ENCODE measurements at regions not wholly inside any gene's neighbourhood (a gene's known extent, or its start where the extent isn't known, plus 50 kb on each side); places are given as distances from the start of the nearest gene placed in this dataset.

GRCh38 chr17:33498069-33498468 lies 205.0 kb upstream of the ASIC2 start:
- H3K27me3 ChIP-seq (ENCODE audit: control insufficient read depth, insufficient read depth, low read length), result no peaks in the 10 kb centered on the region
- H3K4me1 ChIP-seq (ENCODE audit: control insufficient read depth, insufficient read depth, low read length), result no peaks in the 10 kb centered on the region
- WGBS, 2 experiments (ENCODE audit: extremely low coverage in 2 of 2, insufficient read length in 1 of 2), result 21% methylated on average over 5 of the region's 6 CpGs; no CpG with 5 or more reads in 1 of the 2 experiments
- no peak overlapping the region for H4K8ac ChIP-seq (ENCODE audit: low read depth in 2 of 2, low read length in 2 of 2)
- DNase-seq, result no peak
- H2BK5ac ChIP-seq (ENCODE audit: low read depth, low read length, poor library complexity, severe bottlenecking), result no peak overlapping the region
- H4K5ac ChIP-seq (ENCODE audit: low read depth, low read length), result no peak overlapping the region
- H3K9me1 ChIP-seq (ENCODE audit: insufficient read depth, low read length), result no peaks in the 10 kb centered on the region
- H3K9ac ChIP-seq (ENCODE audit: low read depth, low read length), result no peak overlapping the region
- H2BK15ac ChIP-seq (ENCODE audit: low read depth, low read length), result no peak overlapping the region
- no peak overlapping the region for H3K27ac ChIP-seq (ENCODE audit: insufficient read depth, low read length)
- H3K4ac ChIP-seq (ENCODE audit: low read depth, low read length), result no peak overlapping the region
- no peaks in the 10 kb centered on the region for H3K79me1 ChIP-seq (ENCODE audit: low read depth in 1 of 2, low read length in 2 of 2)
- no peak overlapping the region for H3K56ac ChIP-seq (ENCODE audit: extremely low read depth, insufficient read depth, low read length)
- POLR2A ChIA-PET (ENCODE audit: unreplicated experiment), result no interaction called here
- H2AK5ac ChIP-seq (ENCODE audit: low read depth, low read length), result no peak overlapping the region
- H2BK20ac ChIP-seq (ENCODE audit: low read depth, low read length), result no peak overlapping the region
- BruUV-seq (replicated peaks), result no TSS peak
- in situ Hi-C loops (cut with MboI; ENCODE audit: low sequenced_read_pairs), result no loop called here
- no peak overlapping the region for H2BK120ac ChIP-seq (ENCODE audit: low read depth, low read length)
- no peak overlapping the region for H2AK9ac ChIP-seq (replicated peaks; ENCODE audit: low read depth, low read length, poor library complexity)
- no peak overlapping the region for H3K18ac ChIP-seq (ENCODE audit: low read depth, low read length)
- dilution Hi-C loops (cut with HindIII; ENCODE audit: low sequenced_read_pairs, unreplicated experiment), result no loop called here
- CTCF ChIA-PET, result no interaction called here
- H4K91ac ChIP-seq (ENCODE audit: insufficient read depth, low read depth, low read length), result no peak overlapping the region
- TF ChIP-seq RAD21 (IDR thresholded peaks at IDR 0.05; ENCODE audit: low read length) (no peak), NFE2L2 (IDR thresholded peaks at IDR 0.05; ENCODE audit: low read depth, low read length) (no peak), CEBPB (IDR thresholded peaks at IDR 0.05; ENCODE audit: low read depth, low read length) (0 out of 2 replicates have a peak, but pooled peaks have one; percentile 9)
- TF ChIP-seq, protein P1, sequence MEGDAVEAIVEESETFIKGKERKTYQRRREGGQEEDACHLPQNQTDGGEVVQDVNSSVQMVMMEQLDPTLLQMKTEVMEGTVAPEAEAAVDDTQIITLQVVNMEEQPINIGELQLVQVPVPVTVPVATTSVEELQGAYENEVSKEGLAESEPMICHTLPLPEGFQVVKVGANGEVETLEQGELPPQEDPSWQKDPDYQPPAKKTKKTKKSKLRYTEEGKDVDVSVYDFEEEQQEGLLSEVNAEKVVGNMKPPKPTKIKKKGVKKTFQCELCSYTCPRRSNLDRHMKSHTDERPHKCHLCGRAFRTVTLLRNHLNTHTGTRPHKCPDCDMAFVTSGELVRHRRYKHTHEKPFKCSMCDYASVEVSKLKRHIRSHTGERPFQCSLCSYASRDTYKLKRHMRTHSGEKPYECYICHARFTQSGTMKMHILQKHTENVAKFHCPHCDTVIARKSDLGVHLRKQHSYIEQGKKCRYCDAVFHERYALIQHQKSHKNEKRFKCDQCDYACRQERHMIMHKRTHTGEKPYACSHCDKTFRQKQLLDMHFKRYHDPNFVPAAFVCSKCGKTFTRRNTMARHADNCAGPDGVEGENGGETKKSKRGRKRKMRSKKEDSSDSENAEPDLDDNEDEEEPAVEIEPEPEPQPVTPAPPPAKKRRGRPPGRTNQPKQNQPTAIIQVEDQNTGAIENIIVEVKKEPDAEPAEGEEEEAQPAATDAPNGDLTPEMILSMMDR (conservative IDR thresholded peaks at IDR 0.05; ENCODE audit: low read depth, low read length), result no peak
- H3K4me2 ChIP-seq (ENCODE audit: low read depth, low read length), result no peak overlapping the region
- no peak for ATAC-seq (ENCODE audit: low read depth)
- no peak overlapping the region for H3K4me3 ChIP-seq (ENCODE audit: insufficient read depth, low read depth, low read length)
- intact Hi-C loops (cut with micrococcal nuclease), result no loop called here
- no peaks in the 10 kb centered on the region for H4K20me1 ChIP-seq (ENCODE audit: insufficient read depth, low read length)
- H3K23ac ChIP-seq (ENCODE audit: low read depth, low read length), result no peak overlapping the region
- no peaks in the 10 kb centered on the region for H3K36me3 ChIP-seq (ENCODE audit: control insufficient read depth, insufficient read depth, low read length)
- H2AFZ ChIP-seq (replicated peaks; ENCODE audit: low read length, poor library complexity), result no peak overlapping the region
- H3K14ac ChIP-seq (replicated peaks; ENCODE audit: low read depth, low read length), result no peak overlapping the region
- H3K9me3 ChIP-seq (ENCODE audit: control insufficient read depth, insufficient read depth, low read length), result no peaks in the 10 kb centered on the region; the same call in 1 of the 2 replicates

Data from IMR-90 (cell line).